SH-SY5Y (cell line): ENCODE measurements at regions not wholly inside any gene's neighbourhood (a gene's known extent, or its start where the extent isn't known, plus 50 kb on each side); places are given as distances from the start of the nearest gene placed in this dataset.
A peak's percentile ranks its signal among the peaks of the same experiment; 100 is the strongest.

Source experiments
- GATA2 ChIP-seq: IDR thresholded peaks from 2 replicates; pipeline ENCODE4 v1.6.1; 2011; ENCODE audit warnings: mild to moderate bottlenecking, low read depth, low read length
- GATA3 ChIP-seq: IDR thresholded peaks from 2 replicates; pipeline ENCODE4 v1.6.1; 2011; ENCODE audit warnings: low read depth, mild to moderate bottlenecking, low read length, moderate library complexity

DNA sequence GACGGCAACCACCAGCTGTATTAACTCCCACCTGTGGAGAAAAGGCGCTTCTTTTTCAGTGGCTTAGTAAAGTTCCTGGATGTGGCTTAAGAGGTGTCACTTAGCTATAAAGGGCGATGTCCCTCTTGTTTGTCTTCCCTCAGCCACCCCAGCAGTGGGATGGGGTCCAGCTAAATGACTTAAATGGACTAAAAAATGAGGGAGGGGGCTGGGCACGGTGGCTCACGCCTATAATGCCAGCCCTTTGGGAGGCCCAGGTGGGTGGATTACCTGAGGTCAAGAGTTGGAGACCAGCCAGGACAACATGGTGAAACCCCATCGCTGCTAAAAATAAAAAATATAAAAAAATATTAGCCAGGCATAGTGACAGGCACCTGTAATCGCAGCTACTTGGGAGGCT is 667.5 kb upstream of the RBFOX1 start:
- no peak for TF ChIP-seq GATA3
- no peak for TF ChIP-seq GATA2

DNA sequence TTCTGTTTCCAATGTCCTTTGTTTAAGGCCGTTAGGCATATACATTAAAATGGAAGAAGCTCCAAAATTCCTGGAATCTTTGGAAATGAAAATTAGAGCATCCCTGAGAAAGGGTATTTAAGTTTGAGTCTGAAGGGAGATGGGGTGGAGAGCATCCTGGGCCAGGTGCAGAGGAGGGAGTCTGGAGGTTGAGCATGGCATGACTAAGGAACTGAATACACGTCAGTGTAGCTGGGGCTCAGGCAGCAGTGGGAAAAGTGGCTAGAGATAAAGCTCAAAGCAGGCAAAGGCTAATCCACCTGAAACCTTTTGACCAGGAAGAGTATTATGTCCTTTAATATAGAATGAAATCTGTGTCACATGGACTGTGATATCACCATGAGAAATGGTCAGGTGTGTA is 669.0 kb upstream of the RBFOX1 start:
- no peak for TF ChIP-seq GATA2
- no peak for TF ChIP-seq GATA3

DNA sequence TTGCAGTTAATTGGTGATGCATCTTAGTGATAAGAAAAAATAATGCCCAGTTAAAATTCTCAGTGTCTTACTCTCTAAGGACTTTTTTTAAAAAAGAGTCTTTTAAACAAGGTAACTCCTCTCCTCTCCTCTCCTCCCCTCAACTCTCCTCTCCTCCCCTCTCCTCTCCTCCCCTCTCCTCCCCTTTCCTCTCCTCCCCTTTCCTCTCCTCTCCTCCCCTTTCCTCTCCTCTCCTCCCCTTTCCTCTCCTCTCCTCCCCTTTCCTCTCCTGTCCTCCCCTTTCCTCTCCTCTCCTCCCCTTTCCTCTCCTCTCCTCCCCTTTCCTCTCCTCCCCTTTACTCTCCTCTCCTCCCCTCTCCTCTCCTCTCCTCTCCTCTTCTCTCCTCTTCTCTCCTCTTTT is 675.9 kb upstream of the RBFOX1 start:
- TF ChIP-seq GATA3 (no peak), GATA2 (no peak)

DNA sequence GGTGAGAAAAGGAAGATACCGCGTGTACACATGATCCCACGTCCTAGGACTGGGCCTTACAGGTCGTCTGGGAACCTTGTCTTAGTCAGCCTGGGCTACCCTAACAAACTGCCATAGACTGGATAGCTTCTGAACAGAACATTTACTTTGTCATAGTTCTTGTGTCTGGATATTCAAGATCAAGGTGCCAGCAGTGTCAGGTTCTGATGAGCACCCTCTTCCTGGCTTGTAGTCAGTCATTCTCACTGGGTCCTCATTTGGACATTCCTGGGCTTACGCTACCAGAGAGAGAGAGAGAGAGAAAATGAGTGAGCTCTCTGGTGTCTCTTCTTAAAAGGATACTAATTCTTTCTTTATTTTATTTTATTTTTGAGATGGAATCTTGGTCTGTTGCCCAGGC is 685.8 kb upstream of the RBFOX1 start:
- TF ChIP-seq GATA3 (no peak), GATA2 (no peak)

DNA sequence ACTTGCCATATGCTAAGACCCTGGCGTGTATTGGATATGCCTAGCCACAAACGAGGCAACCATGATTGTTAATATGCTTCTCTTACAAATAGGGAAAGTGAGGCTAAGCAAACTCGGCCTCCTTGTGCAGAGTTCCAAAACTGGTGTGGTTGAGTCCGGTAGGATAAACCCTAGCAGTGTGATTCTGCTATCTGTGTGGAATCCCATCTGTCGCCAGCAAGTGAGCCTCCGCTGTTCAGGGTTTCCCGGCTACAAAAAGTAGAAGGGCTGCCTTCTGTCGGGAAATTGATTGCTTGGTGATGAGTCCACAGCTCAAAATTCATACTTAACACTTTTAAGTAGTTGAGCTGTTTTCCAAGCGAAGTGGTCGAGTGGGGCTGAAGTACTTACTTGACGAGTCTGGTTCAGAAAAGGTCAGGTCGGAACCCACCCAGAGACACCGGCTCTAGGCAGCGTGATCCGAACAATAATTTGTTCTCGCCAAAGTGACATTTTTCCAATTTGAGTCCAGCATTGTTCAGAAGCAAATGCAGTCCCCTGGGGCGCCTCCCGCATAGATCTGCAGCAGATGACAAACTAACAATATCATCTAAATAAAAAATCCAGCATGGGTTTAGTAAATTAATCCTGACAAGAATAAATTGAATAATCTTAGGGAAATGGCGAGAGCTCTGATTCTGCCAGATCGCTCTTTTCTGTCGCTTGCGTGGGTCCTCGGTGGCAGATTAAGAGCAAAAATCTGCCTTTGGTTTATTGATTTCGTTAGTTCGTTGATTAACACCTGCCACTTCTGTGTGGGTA is 686.7 kb upstream of the RBFOX1 start:
- TF ChIP-seq GATA3 (no peak), GATA2 (no peak)

DNA sequence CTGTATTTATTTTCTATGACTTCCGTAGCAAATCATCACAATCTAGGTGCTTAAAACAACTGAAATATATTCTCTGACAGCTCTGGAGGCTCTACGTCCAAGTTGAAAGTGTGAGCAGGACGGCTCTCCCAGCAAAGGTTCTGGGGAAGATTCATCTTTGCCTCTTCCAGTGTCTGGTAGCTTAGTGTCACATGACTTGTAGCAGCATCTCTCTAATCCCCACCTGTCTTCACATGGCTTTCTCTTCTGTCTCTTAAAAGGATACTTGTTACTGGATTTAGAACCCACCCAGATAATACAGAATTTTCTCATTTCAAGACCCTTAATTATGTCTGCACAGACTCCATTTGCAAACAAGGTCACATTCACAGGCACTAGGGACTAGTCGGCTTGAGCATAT is 687.7 kb upstream of the RBFOX1 start:
- TF ChIP-seq GATA3 (no peak), GATA2 (no peak)

DNA sequence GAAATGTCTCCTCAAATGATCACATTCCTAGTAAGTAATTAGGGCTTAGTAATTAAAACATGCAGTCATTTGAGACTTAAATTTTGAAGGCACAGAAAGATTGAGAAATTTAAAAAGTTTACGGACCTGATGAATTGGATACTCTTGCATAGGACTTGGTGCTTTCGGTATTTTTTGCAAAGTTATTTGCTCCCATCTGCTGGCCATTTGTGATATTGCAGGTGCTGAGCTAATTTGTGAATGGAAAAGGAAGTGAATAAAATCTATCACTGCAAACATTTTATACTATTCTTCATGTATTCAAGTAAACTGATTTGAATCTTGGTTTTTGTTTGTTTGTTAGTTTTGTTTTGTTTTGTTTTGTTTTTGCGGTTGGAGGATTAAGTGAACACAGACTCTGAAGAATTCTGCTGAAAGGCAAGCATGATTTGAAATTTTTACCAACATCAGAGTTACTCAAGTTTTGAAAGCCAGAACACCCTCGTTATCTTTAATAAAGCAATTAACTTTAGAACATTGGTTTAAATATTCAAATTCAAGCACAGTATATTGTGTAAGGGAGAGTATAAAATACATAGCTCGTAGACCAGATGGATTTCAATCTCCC is 689.5 kb upstream of the RBFOX1 start:
- no peak for TF ChIP-seq GATA3
- TF ChIP-seq GATA2: no peak

DNA sequence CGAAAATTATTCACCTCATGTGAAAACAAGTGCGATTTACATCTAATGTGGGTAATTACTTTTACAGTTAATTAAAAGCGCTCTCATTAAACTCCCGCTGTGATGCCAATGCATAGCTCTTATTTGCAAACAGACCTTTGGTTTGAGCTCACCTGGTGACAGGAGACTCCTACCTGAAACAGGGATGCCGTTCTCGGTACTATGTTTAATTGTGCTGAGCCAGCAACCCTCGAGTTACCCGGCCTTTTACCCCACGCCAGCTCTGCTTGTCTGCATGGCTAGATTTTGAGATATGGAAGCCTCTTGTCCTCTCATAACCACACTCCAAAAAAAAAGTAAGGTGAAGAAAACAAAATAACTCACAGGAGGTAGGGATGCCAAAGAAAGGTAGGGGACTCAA is 690.4 kb upstream of the RBFOX1 start:
- no peak for TF ChIP-seq GATA3
- no peak for TF ChIP-seq GATA2

DNA sequence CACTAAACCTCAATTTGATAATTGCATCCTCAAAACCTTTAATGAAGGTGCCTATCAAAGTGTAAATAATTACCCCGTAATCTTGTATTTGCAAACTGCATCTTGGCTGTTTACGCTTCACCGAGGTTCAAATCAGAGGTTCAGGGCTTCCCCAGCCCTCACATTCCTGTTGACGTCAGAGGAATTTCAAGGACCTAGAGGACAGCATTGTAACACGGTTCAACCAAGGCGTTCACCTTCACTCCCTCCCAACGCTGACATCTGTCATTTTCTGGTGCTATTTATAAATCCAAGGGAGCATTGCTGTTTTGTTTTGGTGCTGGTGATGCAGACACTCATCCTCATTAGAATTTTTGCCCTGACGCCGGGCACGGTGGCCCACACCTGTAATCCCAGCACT is 691.6 kb upstream of the RBFOX1 start:
- TF ChIP-seq GATA2: no peak
- TF ChIP-seq GATA3: no peak

DNA sequence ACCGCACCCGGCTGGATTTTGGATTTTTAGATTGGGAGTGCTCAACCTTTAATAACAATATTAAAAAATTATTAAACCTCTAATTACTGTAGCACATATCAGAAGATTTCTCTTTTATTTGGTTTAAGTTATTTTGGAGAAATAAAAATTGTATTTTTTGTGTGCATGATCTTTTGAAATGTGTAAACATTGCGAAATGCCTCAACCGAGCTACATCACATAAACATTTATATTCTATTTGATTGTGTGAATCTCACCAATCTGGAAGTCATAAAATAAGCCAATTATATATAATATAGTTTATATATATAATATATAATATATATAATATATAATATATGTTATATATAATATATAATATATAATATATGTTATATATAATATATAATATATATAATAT is 696.2 kb upstream of the RBFOX1 start:
- TF ChIP-seq GATA3 (no peak), GATA2 (no peak)

DNA sequence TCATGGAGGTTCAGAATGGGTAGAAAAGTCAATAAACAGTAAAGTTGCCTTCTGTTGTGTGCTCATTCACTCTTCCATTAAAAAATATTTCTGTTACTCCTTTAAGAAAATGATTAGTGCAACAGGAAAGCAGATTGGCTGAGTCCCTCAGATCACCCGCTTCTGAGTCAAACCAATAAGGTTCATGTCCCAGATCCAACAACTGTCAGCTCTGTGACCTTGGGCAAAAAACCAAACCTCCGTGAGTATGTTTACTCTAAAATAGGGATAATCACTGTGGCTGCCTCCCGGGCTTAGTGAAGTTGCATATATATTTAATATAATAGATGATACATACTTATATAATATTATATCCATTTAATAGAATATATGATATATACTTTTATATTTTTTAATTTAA is 698.5 kb upstream of the RBFOX1 start:
- TF ChIP-seq GATA2: no peak
- no peak for TF ChIP-seq GATA3

DNA sequence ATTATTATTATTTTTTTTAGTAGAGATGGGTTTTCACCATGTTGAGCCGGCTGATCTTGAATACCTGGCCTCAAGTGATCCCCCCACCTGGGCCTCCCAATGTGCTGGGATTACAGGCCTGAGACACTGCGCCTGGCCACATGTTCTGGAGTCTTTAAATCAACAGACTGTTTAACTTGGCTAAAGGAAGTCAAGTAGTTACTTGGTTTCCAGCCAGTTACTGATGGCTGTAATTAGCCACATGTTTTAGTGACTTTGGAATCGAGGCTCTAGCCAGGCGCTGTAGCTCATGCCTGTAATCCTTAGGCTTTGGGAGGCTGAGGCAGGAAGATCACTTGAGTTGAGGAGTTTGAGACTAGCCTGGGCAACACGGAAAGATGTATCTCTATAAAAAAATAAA is 699.2 kb upstream of the RBFOX1 start:
- TF ChIP-seq GATA2 (no peak), GATA3 (no peak)

DNA sequence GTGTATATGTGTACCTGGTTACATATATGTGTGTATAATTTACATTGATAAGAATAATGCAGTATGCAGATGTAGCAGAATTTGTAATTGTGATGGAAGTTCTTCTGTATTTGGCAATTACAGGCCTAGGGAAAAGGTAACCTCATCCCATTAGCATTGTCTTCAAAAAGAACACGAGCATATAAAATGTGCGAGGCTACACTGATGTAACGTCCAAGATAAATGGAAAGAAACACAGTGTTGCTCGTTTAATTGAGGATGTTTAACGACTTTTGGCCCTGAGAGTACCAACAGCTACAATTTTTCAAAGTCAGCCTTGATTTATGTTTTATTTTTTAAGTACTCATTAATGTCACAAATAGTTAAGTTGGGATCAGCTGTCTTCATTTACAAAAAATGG is 703.5 kb upstream of the RBFOX1 start:
- no peak for TF ChIP-seq GATA2
- no peak for TF ChIP-seq GATA3

DNA sequence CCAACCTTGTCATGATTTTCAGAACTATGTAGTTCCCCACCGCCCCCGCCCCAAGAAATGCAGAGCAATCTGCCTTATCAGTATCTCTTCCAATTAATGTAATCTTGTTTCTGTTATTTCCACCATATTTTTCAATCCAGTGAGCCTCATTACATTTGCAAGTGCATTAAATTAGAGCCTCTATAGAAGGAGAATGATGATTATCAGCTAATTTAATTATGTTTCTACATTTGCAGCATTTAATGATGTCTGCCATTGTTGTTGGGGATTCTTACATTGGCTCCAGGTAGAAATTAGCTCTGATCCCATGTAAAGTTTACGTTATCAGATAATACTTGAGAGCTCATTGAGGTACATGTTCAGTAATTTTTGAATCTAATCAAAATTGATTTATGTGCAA is 707.0 kb upstream of the RBFOX1 start:
- TF ChIP-seq GATA2 (peak; percentile 32; the same call in 1 of the 2 replicates), GATA3 (peak; percentile 60; the same call in 1 of the 2 replicates)

DNA sequence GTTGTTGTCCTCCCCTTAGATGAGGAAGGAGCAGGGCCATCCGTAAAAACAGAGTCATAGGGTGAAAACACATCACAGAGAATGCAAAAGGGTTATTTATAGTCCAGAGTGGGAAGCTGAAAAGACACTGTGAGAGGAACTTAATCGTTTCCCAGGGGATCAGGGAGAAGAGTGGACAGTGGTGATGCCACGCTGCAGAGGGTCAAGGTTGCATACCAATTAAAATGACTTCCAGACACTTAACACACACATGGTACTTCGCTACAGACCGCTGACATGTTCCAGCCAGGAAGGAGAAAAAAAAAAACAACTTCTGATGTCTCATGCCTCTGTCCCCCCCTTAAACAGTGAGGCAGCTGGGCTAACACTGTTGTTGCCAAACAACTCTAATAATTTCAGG is 713.8 kb upstream of the RBFOX1 start:
- TF ChIP-seq GATA2 (no peak), GATA3 (no peak)
